GM18858 (cell line): ENCODE measurements at regions not wholly inside any gene's neighbourhood (a gene's known extent, or its start where the extent isn't known, plus 50 kb on each side); places are given as distances from the start of the nearest gene placed in this dataset.
A peak's percentile ranks its signal among the peaks of the same experiment; 100 is the strongest.
"Not testable (repeated sequence)": the region's sequence is repeated elsewhere in the genome, so short reads cannot be mapped to it uniquely, and the experiment has no call there.

ENCODE experiments used
- ATAC-seq: cut with Tn5 transposase; IDR thresholded peaks from one replicate; pipeline ENCODE4 v1.9.1; 2021; ENCODE audit not compliant: unreplicated experiment

GRCh38 chr9:32067261-32067660 is 317.2 kb upstream of the ACO1 start:
- ATAC-seq: no peak

- ATAC-seq: peak; percentile 54
Measured at GRCh38 chr9:32069169-32069813, 315.2 kb upstream of the ACO1 start.

DNA sequence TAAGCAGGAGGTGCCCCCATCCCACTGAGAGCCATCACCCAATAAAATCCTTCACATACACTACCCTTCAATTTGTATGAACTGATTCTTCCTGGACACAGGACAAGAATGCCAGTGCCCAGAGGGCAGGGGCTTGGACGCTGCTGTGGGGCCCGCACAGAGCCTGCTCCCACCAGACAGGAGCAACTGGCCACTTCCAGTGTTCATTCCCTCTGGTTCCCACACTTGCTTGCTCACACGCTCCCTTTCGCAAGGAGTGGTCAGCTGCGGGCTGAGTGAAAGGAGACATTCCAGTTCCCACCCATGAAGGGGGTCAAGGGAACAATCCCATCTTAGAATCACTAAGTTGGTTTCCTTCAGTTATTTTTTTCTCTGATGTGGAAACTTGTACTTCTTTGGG is 314.5 kb upstream of the ACO1 start:
- ATAC-seq: no peak

DNA sequence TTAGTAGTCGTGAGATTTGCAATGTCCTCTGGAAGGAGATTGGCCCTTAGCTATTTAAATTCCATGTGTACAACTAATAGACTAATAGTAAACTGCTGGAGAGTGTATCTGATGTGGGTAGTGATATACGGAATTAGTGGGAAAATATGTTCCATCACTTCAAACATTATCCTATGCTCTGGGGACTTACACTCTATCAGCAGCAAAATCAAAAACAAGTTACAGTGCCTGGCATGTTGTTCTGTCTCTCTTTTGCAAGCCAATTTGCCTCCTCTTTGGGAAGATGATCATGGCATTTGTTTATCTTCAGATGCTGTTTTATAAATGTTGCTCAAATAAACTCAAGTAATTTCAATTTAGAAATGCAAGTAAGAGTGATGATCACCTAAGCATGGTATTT is 311.9 kb upstream of the ACO1 start:
- ATAC-seq: no peak

- ATAC-seq: no peak
Measured at GRCh38 chr9:32092031-32092430, 292.4 kb upstream of the ACO1 start.

- ATAC-seq: no peak
Measured at GRCh38 chr9:32117291-32117690, 267.2 kb upstream of the ACO1 start.

DNA sequence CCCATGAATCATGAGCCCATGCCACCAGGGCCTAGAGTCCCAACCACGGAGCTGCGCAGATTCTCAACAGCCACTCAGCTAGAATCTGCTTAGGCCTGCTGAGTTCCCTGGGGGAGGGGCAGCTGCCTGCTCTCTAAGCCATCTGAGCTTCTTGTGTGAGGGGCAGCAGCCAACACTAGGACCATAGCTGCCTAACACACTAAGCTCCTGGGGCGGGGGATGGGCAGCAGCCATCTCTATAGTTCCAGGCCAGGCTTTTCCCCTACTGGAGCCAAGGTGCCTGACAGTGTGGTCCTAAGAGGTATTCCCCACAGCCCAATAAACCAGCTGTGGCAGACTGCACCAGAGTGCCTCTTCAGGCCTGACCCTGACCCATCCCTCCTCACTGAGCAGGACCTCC is 255.9 kb upstream of the ACO1 start:
- ATAC-seq: no peak

DNA sequence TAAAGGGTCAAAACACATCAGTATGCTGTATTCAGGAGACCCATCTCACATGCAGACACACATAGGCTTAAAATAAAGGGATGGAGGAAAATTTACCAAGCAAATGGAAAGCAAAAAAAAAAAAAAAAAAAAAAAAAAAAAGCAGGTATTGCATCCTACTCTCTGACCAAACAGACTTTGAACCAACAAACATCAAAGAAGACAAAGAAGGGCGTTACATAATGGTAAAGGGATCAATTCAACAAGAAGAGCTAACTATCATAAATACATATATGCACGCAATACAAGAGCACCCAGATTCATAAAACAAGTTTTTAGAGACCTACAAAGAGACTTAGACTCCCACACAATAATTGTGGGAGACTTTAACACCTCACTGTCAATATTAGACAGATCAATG is 253.7 kb upstream of the ACO1 start:
- ATAC-seq: not testable (repeated sequence)

DNA sequence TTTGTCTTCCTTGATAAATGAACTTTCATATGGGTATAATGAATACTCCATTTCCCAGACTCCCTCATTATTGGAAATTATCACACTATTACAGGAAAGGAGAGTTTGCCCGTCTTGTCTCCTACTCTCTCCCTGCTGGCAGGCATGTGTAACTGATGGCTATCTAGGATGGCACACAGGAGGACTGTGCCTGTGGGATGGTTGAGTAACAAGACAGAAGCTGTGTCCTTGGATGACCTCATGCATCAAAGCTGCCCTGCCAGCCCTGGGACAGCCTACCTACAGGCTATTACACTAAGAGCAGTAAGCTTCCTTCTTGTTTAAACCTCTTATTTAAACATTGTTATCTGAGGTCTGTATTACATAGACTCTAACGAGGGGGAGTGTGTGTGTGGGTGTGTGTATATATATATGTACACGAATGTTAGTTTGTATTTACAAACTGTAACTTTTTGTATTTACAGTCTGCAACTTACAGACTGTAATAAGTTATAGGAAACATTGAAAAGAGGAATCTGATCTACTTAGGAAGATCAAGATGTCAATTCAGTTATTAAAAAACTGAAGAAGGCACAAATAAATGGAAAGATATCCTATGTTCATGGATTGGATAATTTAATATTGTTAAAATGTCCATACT is 247.6 kb upstream of the ACO1 start:
- no peak for ATAC-seq

DNA sequence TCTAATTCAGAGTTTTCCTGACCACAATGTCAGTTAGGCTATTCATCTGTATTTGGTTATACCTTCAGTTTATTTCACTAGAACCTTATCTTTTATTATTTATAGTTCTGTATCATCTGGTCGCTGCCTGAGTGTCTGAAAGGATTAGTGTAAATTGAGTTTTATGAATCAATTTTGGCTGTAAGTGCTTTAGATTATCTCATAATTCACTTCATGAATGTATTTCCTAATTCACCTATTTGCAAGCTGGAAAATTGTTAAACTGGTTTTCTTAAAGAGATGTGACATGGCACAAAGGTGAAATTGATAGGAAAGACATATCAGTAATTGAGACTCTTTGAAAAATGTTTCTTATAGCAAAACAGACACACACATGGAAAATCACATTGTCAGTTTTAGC is 242.4 kb upstream of the ACO1 start:
- ATAC-seq: no peak

- ATAC-seq: not testable (repeated sequence)
Measured at GRCh38 chr9:32148553-32148952, 235.9 kb upstream of the ACO1 start.

- ATAC-seq: peak; percentile 5
Measured at GRCh38 chr9:32161209-32161608, 223.2 kb upstream of the ACO1 start.

GRCh38 chr9:32161720-32162119 is 222.7 kb upstream of the ACO1 start:
- ATAC-seq: peak; percentile 87

- ATAC-seq: not testable (repeated sequence)
Measured at GRCh38 chr9:32166316-32166715, 218.1 kb upstream of the ACO1 start.

DNA sequence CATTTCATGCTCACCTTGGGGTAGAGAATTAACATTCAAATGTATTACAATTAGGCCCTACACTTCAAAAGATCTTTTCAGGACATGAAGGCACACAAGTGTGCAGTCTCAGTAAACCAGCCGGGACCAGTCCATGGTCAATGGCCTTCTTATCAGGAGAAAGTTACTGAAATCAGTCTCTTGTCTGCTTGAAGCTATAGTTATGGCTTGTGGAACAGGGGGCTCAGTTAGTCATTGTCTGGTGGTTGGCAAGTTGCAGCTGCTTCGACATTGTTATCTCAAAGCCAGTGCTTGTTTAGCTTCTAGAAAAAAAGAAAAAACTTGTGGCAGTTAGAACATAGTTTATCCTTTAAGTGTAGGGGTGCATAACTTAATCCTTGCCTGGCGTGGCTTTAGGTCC is 213.1 kb upstream of the ACO1 start:
- ATAC-seq: no peak

DNA sequence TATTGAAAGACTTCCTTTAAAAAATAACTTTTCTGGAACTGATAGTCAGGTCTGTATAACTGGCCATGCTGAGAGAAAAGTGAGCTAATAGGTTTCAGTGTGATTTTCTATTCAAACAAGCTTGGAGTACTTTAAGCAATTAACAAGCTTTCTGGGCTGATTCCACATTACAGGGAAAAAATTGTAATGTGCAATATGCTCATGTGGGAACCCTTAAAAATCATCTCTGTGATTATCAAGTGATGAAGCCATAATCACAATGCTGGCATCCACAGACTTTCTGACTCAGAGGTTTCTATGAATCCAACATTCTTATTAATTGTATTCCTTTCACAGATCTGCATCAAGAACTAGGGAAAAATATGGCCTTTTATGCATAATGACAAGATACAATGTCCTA is 212.2 kb upstream of the ACO1 start:
- ATAC-seq: no peak

DNA sequence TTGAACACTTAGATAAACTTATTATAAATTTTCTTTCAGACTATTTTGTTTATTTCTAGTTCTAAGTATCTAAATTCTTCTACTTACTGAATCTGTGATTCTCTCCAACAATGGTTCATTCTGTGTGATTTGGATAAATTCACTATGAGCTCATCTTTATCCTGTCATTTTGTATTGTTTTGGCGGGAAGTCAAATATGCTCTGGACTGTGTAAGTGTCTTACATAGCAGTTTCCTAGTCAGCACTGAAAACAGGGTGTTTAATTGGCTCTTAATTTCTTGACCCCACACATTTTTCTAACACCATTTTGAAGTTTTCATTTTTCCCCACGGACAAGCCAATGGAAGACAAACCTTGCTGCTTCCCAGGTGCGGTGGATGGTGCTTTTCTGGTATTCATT is 207.0 kb upstream of the ACO1 start:
- ATAC-seq: no peak

- ATAC-seq: no peak
Measured at GRCh38 chr9:32180597-32180996, 203.8 kb upstream of the ACO1 start.

- ATAC-seq: no peak
Measured at GRCh38 chr9:32200241-32200640, 184.2 kb upstream of the ACO1 start.

DNA sequence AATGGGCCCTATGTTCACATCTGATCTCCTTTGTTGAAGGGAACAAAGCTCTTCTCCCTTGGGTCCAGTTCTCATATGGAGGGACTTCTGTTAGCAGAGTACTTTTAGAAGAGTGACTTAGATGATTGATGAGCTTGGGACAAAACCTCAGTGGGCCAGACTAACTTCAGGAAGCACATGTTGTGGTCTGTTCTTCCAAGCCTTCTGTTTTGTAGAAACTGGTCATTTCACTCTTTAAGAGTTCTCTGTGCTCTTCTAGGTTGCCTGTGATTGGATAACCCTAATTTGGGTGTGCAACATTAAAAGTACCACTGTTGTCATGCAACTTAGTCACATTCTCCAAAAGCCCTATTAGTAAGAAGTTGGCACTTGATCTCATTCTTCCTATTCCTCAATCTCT is 183.5 kb upstream of the ACO1 start:
- ATAC-seq: no peak

GRCh38 chr9:32209164-32209563 is 175.3 kb upstream of the ACO1 start:
- not testable (repeated sequence) for ATAC-seq

GRCh38 chr9:32218100-32218767 is 166.2 kb upstream of the ACO1 start:
- ATAC-seq: peak; percentile 99
